ENCODE measurements at regions not wholly inside any gene's neighbourhood (a gene's known extent, or its start where the extent isn't known, plus 50 kb on each side); places are given as distances from the start of the nearest gene placed in this dataset.

GRCh38 chr10:111872591-111872990, 311.0 kb downstream of the GPAM start:
- Mint-ChIP-seq H3K4me3 (no peak overlapping the region), H3K27ac (no peak overlapping the region), H3K27me3 (peaks cover 0 to 21% (median 0%) of the 10 kb centered on the region in 5 donors), H3K4me1 (no peaks in the 10 kb centered on the region), H3K36me3 (no peaks in the 10 kb centered on the region), H3K9me3 (peaks cover 0 to 14% (median 4%) of the 10 kb centered on the region in 11 donors)
- Histone ChIP-seq H3K27me3 (ENCODE audit: control insufficient read depth in 2 of 2, insufficient read depth in 2 of 2, low read length in 2 of 2) (no peaks in the 10 kb centered on the region), H3K9me3 (ENCODE audit: control insufficient read depth in 2 of 3, low read length in 3 of 3) (no peaks in the 10 kb centered on the region), H3K36me3 (ENCODE audit: control insufficient read depth in 2 of 3, insufficient read depth in 3 of 3, low read length in 3 of 3) (no peaks in the 10 kb centered on the region), H3K4me1 (ENCODE audit: control insufficient read depth in 2 of 2, insufficient read depth in 2 of 2, low read length in 2 of 2) (no peaks in the 10 kb centered on the region), H3K4me3 (ENCODE audit: low read length) (no peak overlapping the region), H3K27ac (ENCODE audit: low read depth, low read length) (no peak overlapping the region)
- DNase-seq = no peak
- CTCF ChIA-PET = no interaction called here
- intact Hi-C loops (cut with micrococcal nuclease) = no loop called here
- POLR2A ChIA-PET = no interaction called here
- ATAC-seq = no peak

- intact Hi-C loops (cut with micrococcal nuclease) = no loop called here
- Mint-ChIP-seq H3K27me3 (peaks cover 0 to 21% (median 0%) of the 10 kb centered on the region in 5 donors), H3K4me3 (no peak overlapping the region), H3K4me1 (no peaks in the 10 kb centered on the region), H3K36me3 (no peaks in the 10 kb centered on the region), H3K9me3 (peaks cover 0 to 14% (median 6%) of the 10 kb centered on the region in 11 donors), H3K27ac (no peak overlapping the region)
- H3K4me3 ChIP-seq (ENCODE audit: low read length) = no peak overlapping the region
- H3K4me1 ChIP-seq (ENCODE audit: control insufficient read depth in 2 of 2, insufficient read depth in 2 of 2, low read length in 2 of 2) = no peaks in the 10 kb centered on the region
- DNase-seq (no peak), ATAC-seq (no peak)
- H3K36me3 ChIP-seq (ENCODE audit: control insufficient read depth in 2 of 3, insufficient read depth in 3 of 3, low read length in 3 of 3) = no peaks in the 10 kb centered on the region
- no peaks in the 10 kb centered on the region for H3K9me3 ChIP-seq (ENCODE audit: control insufficient read depth in 2 of 3, low read length in 3 of 3)
- H3K27ac ChIP-seq (ENCODE audit: low read depth, low read length) = no peak overlapping the region
- CTCF ChIA-PET = no interaction called here
- H3K27me3 ChIP-seq (ENCODE audit: control insufficient read depth in 2 of 2, insufficient read depth in 2 of 2, low read length in 2 of 2) = no peaks in the 10 kb centered on the region
- POLR2A ChIA-PET = no interaction called here
These were observed 310.5 kb downstream of the GPAM start for GRCh38 chr10:111873041-111873440.

- Mint-ChIP-seq H3K4me1 (no peaks in the 10 kb centered on the region), H3K4me3 (no peak overlapping the region), H3K9me3 (peaks cover 0 to 14% (median 6%) of the 10 kb centered on the region in 11 donors), H3K36me3 (no peaks in the 10 kb centered on the region), H3K27me3 (peaks cover 0 to 17% (median 0%) of the 10 kb centered on the region in 5 donors), H3K27ac (no peak overlapping the region)
- intact Hi-C loops (cut with micrococcal nuclease) = no loop called here
- Histone ChIP-seq H3K4me3 (ENCODE audit: low read length) (no peak overlapping the region), H3K9me3 (ENCODE audit: control insufficient read depth in 2 of 3, low read length in 3 of 3) (no peaks in the 10 kb centered on the region), H3K27ac (ENCODE audit: low read depth, low read length) (no peak overlapping the region), H3K36me3 (ENCODE audit: control insufficient read depth in 2 of 3, insufficient read depth in 3 of 3, low read length in 3 of 3) (no peaks in the 10 kb centered on the region), H3K4me1 (ENCODE audit: control insufficient read depth in 2 of 2, insufficient read depth in 2 of 2, low read length in 2 of 2) (no peaks in the 10 kb centered on the region), H3K27me3 (ENCODE audit: control insufficient read depth in 2 of 2, insufficient read depth in 2 of 2, low read length in 2 of 2) (no peaks in the 10 kb centered on the region)
- DNase-seq = no peak
- ChIA-PET POLR2A (no interaction called here), CTCF (no interaction called here)
- no peak for ATAC-seq
These were observed 309.9 kb downstream of the GPAM start for GRCh38 chr10:111873621-111874135.

GRCh38 chr10:111874576-111874975, 309.0 kb downstream of the GPAM start:
- intact Hi-C loops (cut with micrococcal nuclease) = no loop called here
- no peak overlapping the region for H3K27ac ChIP-seq (ENCODE audit: low read depth, low read length)
- H3K27me3 Mint-ChIP-seq = peaks cover 0 to 17% (median 0%) of the 10 kb centered on the region in 5 donors
- POLR2A ChIA-PET = no interaction called here
- no peaks in the 10 kb centered on the region for H3K4me1 Mint-ChIP-seq
- CTCF ChIA-PET = no interaction called here
- no peak overlapping the region for H3K27ac Mint-ChIP-seq
- DNase-seq = no peak
- H3K27me3 ChIP-seq (ENCODE audit: control insufficient read depth in 2 of 2, insufficient read depth in 2 of 2, low read length in 2 of 2) = no peaks in the 10 kb centered on the region
- no peak overlapping the region for H3K4me3 ChIP-seq (ENCODE audit: low read length)
- H3K36me3 Mint-ChIP-seq = no peaks in the 10 kb centered on the region
- H3K4me3 Mint-ChIP-seq = no peak overlapping the region
- ATAC-seq = no peak
- no peaks in the 10 kb centered on the region for H3K4me1 ChIP-seq (ENCODE audit: control insufficient read depth in 2 of 2, insufficient read depth in 2 of 2, low read length in 2 of 2)
- H3K36me3 ChIP-seq (ENCODE audit: control insufficient read depth in 2 of 3, insufficient read depth in 3 of 3, low read length in 3 of 3) = no peaks in the 10 kb centered on the region
- H3K9me3 Mint-ChIP-seq = peaks cover 0 to 14% (median 5%) of the 10 kb centered on the region in 11 donors
- no peaks in the 10 kb centered on the region for H3K9me3 ChIP-seq (ENCODE audit: control insufficient read depth in 2 of 3, low read length in 3 of 3)

- Mint-ChIP-seq H3K36me3 (no peaks in the 10 kb centered on the region), H3K9me3 (peaks cover 0 to 14% (median 4%) of the 10 kb centered on the region in 11 donors), H3K27me3 (peaks cover 0 to 15% (median 0%) of the 10 kb centered on the region in 5 donors), H3K4me1 (no peaks in the 10 kb centered on the region), H3K27ac (no peak overlapping the region), H3K4me3 (no peak overlapping the region)
- H3K27ac ChIP-seq (ENCODE audit: low read depth, low read length) = no peak overlapping the region
- no peaks in the 10 kb centered on the region for H3K36me3 ChIP-seq (ENCODE audit: control insufficient read depth in 2 of 3, insufficient read depth in 3 of 3, low read length in 3 of 3)
- ChIA-PET POLR2A (no interaction called here), CTCF (no interaction called here)
- no peak overlapping the region for H3K4me3 ChIP-seq (ENCODE audit: low read length)
- DNase-seq (no peak), ATAC-seq (no peak)
- intact Hi-C loops (cut with micrococcal nuclease) = no loop called here
- H3K9me3 ChIP-seq (ENCODE audit: control insufficient read depth in 2 of 3, low read length in 3 of 3) = no peaks in the 10 kb centered on the region
- no peaks in the 10 kb centered on the region for H3K4me1 ChIP-seq (ENCODE audit: control insufficient read depth in 2 of 2, insufficient read depth in 2 of 2, low read length in 2 of 2)
- H3K27me3 ChIP-seq (ENCODE audit: control insufficient read depth in 2 of 2, insufficient read depth in 2 of 2, low read length in 2 of 2) = no peaks in the 10 kb centered on the region
These were observed 307.8 kb downstream of the GPAM start for GRCh38 chr10:111875725-111876124.

GRCh38 chr10:111877258-111877657, 306.3 kb downstream of the GPAM start:
- H3K4me3 Mint-ChIP-seq = no peak overlapping the region
- CTCF ChIA-PET = no interaction called here
- intact Hi-C loops (cut with micrococcal nuclease) = no loop called here

GRCh38 chr10:111879969-111880368, 303.6 kb downstream of the GPAM start:
- Mint-ChIP-seq H3K36me3 (no peaks in the 10 kb centered on the region), H3K9me3 (peaks cover 0 to 13% (median 7%) of the 10 kb centered on the region in 11 donors)

More at GRCh38 chr10:111877258-111877657, 306.3 kb downstream of the GPAM start:
- peaks cover 0 to 12% (median 4%) of the 10 kb centered on the region in 11 donors for H3K9me3 Mint-ChIP-seq
- no peaks in the 10 kb centered on the region for H3K4me1 Mint-ChIP-seq
- Histone ChIP-seq H3K4me3 (ENCODE audit: low read length) (no peak overlapping the region), H3K4me1 (ENCODE audit: control insufficient read depth in 2 of 2, insufficient read depth in 2 of 2, low read length in 2 of 2) (no peaks in the 10 kb centered on the region), H3K9me3 (ENCODE audit: control insufficient read depth in 2 of 3, low read length in 3 of 3) (no peaks in the 10 kb centered on the region), H3K36me3 (ENCODE audit: control insufficient read depth in 2 of 3, insufficient read depth in 3 of 3, low read length in 3 of 3) (no peaks in the 10 kb centered on the region), H3K27me3 (ENCODE audit: control insufficient read depth in 2 of 2, insufficient read depth in 2 of 2, low read length in 2 of 2) (no peaks in the 10 kb centered on the region), H3K27ac (ENCODE audit: low read depth, low read length) (no peak overlapping the region)
- H3K36me3 Mint-ChIP-seq = no peaks in the 10 kb centered on the region
- H3K27me3 Mint-ChIP-seq = peaks cover 0 to 10% (median 0%) of the 10 kb centered on the region in 5 donors
- DNase-seq (no peak), ATAC-seq (no peak)
- POLR2A ChIA-PET = no interaction called here
- no peak overlapping the region for H3K27ac Mint-ChIP-seq

More at GRCh38 chr10:111879969-111880368, 303.6 kb downstream of the GPAM start:
- no peaks in the 10 kb centered on the region for H3K4me1 Mint-ChIP-seq
- H3K9me3 ChIP-seq (ENCODE audit: control insufficient read depth in 2 of 3, low read length in 3 of 3) = no peaks in the 10 kb centered on the region
- H3K4me3 Mint-ChIP-seq = no peak overlapping the region
- DNase-seq (no peak), ATAC-seq (no peak)
- ChIA-PET CTCF (no interaction called here), POLR2A (no interaction called here)
- no peak overlapping the region for H3K27ac ChIP-seq (ENCODE audit: low read depth, low read length)
- no peak overlapping the region for H3K27ac Mint-ChIP-seq
- H3K27me3 Mint-ChIP-seq = peaks cover 0 to 6% (median 0%) of the 10 kb centered on the region in 5 donors
- H3K4me3 ChIP-seq (ENCODE audit: low read length) = no peak overlapping the region
- H3K36me3 ChIP-seq (ENCODE audit: control insufficient read depth in 2 of 3, insufficient read depth in 3 of 3, low read length in 3 of 3) = no peaks in the 10 kb centered on the region
- no peaks in the 10 kb centered on the region for H3K27me3 ChIP-seq (ENCODE audit: control insufficient read depth in 2 of 2, insufficient read depth in 2 of 2, low read length in 2 of 2)
- H3K4me1 ChIP-seq (ENCODE audit: control insufficient read depth in 2 of 2, insufficient read depth in 2 of 2, low read length in 2 of 2) = no peaks in the 10 kb centered on the region
- intact Hi-C loops (cut with micrococcal nuclease) = no loop called here

Data from naive thymus-derived CD4-positive, alpha-beta T cell (primary cell).